Prostate gland (tissue), 2 donors: ENCODE measurements at regions not wholly inside any gene's neighbourhood (a gene's known extent, or its start where the extent isn't known, plus 50 kb on each side); places are given as distances from the start of the nearest gene placed in this dataset.

Experiments used
- POLR2AphosphoS5 ChIP-seq: sonication (generic); formaldehyde crosslinking; IDR thresholded peaks from one replicate; pipeline ENCODE4 v1.6.1; 2017; ENCODE audit warnings: antibody characterized with exemption
- TF ChIP-seq, protein P1 (sequence below), 4 experiments: fragments of 200-600 bp in 2 of 4; fragments of 450-650 bp in 2 of 4; sonication (generic) in 2 of 4; IDR thresholded peaks; 1 replicate in 3 of 4; 2 replicates in 1 of 4; pipeline ENCODE4 v1.5.1; 2016 to 2019; ENCODE audit warnings: antibody characterized with exemption in 4 of 4, mild to moderate bottlenecking in 2 of 4, moderate library complexity in 2 of 4

DNA sequence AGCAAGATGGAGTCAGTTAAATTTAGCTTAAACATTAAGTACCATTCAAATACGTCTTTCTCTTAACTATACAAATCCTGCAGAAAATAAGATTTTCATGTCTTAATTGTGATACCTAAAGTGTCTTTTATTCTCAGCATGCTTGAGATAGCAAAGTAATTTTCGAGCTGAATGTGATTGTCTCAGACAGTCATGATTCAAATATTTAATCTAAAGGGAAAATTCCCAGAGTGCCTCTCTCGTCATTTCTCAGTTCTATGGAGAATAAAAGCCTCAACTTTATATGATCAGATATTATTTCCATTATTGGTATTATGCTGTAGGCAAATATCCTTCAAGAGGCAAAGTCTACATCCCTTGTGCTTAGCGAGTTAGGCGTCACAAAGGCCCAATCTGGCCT lies 589.9 kb downstream of the TAFA4 start:
- TF ChIP-seq, protein P1, sequence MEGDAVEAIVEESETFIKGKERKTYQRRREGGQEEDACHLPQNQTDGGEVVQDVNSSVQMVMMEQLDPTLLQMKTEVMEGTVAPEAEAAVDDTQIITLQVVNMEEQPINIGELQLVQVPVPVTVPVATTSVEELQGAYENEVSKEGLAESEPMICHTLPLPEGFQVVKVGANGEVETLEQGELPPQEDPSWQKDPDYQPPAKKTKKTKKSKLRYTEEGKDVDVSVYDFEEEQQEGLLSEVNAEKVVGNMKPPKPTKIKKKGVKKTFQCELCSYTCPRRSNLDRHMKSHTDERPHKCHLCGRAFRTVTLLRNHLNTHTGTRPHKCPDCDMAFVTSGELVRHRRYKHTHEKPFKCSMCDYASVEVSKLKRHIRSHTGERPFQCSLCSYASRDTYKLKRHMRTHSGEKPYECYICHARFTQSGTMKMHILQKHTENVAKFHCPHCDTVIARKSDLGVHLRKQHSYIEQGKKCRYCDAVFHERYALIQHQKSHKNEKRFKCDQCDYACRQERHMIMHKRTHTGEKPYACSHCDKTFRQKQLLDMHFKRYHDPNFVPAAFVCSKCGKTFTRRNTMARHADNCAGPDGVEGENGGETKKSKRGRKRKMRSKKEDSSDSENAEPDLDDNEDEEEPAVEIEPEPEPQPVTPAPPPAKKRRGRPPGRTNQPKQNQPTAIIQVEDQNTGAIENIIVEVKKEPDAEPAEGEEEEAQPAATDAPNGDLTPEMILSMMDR (IDR thresholded peaks at IDR 0.05): no peak
- TF ChIP-seq POLR2AphosphoS5: no peak
